Neural cell (in vitro differentiated cells): ENCODE measurements at regions not wholly inside any gene's neighbourhood (a gene's known extent, or its start where the extent isn't known, plus 50 kb on each side); places are given as distances from the start of the nearest gene placed in this dataset.

ENCODE experiments used
- CTCF ChIP-seq: fragments of 450-650 bp; IDR thresholded peaks from 2 replicates; pipeline ENCODE4 v1.5.1; 2014; ENCODE audit warnings: antibody characterized with exemption, mild to moderate bottlenecking, moderate library complexity; ENCODE audit not compliant: poor library complexity, severe bottlenecking
- EP300 ChIP-seq: fragments of 450-650 bp; conservative IDR thresholded peaks from 2 replicates; pipeline ENCODE4 v1.6.1; 2014; ENCODE audit warnings: antibody characterized with exemption, mild to moderate bottlenecking, moderate library complexity; ENCODE audit not compliant: poor library complexity, severe bottlenecking
- EZH2 ChIP-seq: fragments of 200-600, 300-800 bp; shearing (Covaris generic), sonication (generic); IDR thresholded peaks from 2 replicates; pipeline ENCODE4 v1.6.1; 2014; ENCODE audit warnings: antibody characterized with exemption, low read length, borderline replicate concordance, mild to moderate bottlenecking; ENCODE audit not compliant: insufficient read depth, poor library complexity, severe bottlenecking
- MXI1 ChIP-seq: fragments of 450-650 bp; conservative IDR thresholded peaks from 2 replicates; pipeline ENCODE4 v1.6.1; 2014; ENCODE audit warnings: antibody characterized with exemption, mild to moderate bottlenecking; ENCODE audit not compliant: poor library complexity, severe bottlenecking
- POLR2AphosphoS5 ChIP-seq: IDR thresholded peaks from 2 replicates; pipeline ENCODE4 v1.6.1; 2012
- RAD21 ChIP-seq: fragments of 450-650 bp; conservative IDR thresholded peaks from 2 replicates; pipeline ENCODE4 v1.6.1; 2014; ENCODE audit warnings: antibody characterized with exemption, mild to moderate bottlenecking, moderate library complexity
- REST ChIP-seq: IDR thresholded peaks from 2 replicates; pipeline ENCODE4 v1.6.1; 2012; ENCODE audit warnings: borderline replicate concordance
- SMC3 ChIP-seq: fragments of 450-650 bp; conservative IDR thresholded peaks from 2 replicates; pipeline ENCODE4 v1.6.1; 2014; ENCODE audit warnings: antibody characterized with exemption, mild to moderate bottlenecking, moderate library complexity; ENCODE audit not compliant: poor library complexity
- TAF1 ChIP-seq: IDR thresholded peaks from 2 replicates; pipeline ENCODE4 v1.6.1; 2012; ENCODE audit warnings: low read depth

GRCh38 chr3:74880237-74880636 is 265.8 kb upstream of the CNTN3 start:
- no peak for TF ChIP-seq CTCF
- no peak for TF ChIP-seq REST
- no peak for TF ChIP-seq TAF1
- TF ChIP-seq POLR2AphosphoS5: no peak
- TF ChIP-seq EZH2: no peak
- TF ChIP-seq RAD21: no peak
- TF ChIP-seq EP300: no peak
- no peak for TF ChIP-seq MXI1
- no peak for TF ChIP-seq SMC3
